ENCODE measurements at regions not wholly inside any gene's neighbourhood (a gene's known extent, or its start where the extent isn't known, plus 50 kb on each side); places are given as distances from the start of the nearest gene placed in this dataset.

- in situ Hi-C loops (cut with MboI; ENCODE audit: low sequenced_read_pairs): no loop called here
These were observed 1199.8 kb upstream of the GJE1 start for GRCh38 chr6:140932909-140933308.

GRCh38 chr6:140931581-140931980 is 1201.1 kb upstream of the GJE1 start:
- in situ Hi-C loops (cut with MboI; ENCODE audit: low sequenced_read_pairs): no loop called here

GRCh38 chr6:140929121-140929520 is 1203.6 kb upstream of the GJE1 start:
- in situ Hi-C loops (cut with MboI; ENCODE audit: low sequenced_read_pairs): no loop called here

GRCh38 chr6:140923048-140923447 is 1209.7 kb upstream of the GJE1 start:
- in situ Hi-C loops (cut with MboI; ENCODE audit: low sequenced_read_pairs): no loop called here

GRCh38 chr6:140921366-140922226 is 1211.1 kb upstream of the GJE1 start:
- in situ Hi-C loops (cut with MboI; ENCODE audit: low sequenced_read_pairs): no loop called here

GRCh38 chr6:140917911-140918310 is 1214.8 kb upstream of the GJE1 start:
- in situ Hi-C loops (cut with MboI; ENCODE audit: low sequenced_read_pairs): no loop called here

- in situ Hi-C loops (cut with MboI; ENCODE audit: low sequenced_read_pairs): no loop called here
These were observed 1217.2 kb upstream of the GJE1 start for GRCh38 chr6:140915551-140915950.

GRCh38 chr6:140915103-140915502 is 1217.6 kb upstream of the GJE1 start:
- in situ Hi-C loops (cut with MboI; ENCODE audit: low sequenced_read_pairs): no loop called here

GRCh38 chr6:140912686-140913085 is 1220.0 kb upstream of the GJE1 start:
- in situ Hi-C loops (cut with MboI; ENCODE audit: low sequenced_read_pairs): no loop called here

GRCh38 chr6:140909625-140910024 is 1223.1 kb upstream of the GJE1 start:
- in situ Hi-C loops (cut with MboI; ENCODE audit: low sequenced_read_pairs): no loop called here

- in situ Hi-C loops (cut with MboI; ENCODE audit: low sequenced_read_pairs): no loop called here
These were observed 1223.6 kb upstream of the GJE1 start for GRCh38 chr6:140909156-140909555.

GRCh38 chr6:140908505-140908904 is 1224.2 kb upstream of the GJE1 start:
- in situ Hi-C loops (cut with MboI; ENCODE audit: low sequenced_read_pairs): no loop called here

- in situ Hi-C loops (cut with MboI; ENCODE audit: low sequenced_read_pairs): no loop called here
These were observed 1225.5 kb upstream of the GJE1 start for GRCh38 chr6:140907235-140907634.

GRCh38 chr6:140905724-140906123 is 1227.0 kb upstream of the GJE1 start:
- in situ Hi-C loops (cut with MboI; ENCODE audit: low sequenced_read_pairs): no loop called here

- in situ Hi-C loops (cut with MboI; ENCODE audit: low sequenced_read_pairs): no loop called here
These were observed 1227.7 kb upstream of the GJE1 start for GRCh38 chr6:140905050-140905449.

GRCh38 chr6:140897804-140898573 is 1234.7 kb upstream of the GJE1 start:
- in situ Hi-C loops (cut with MboI; ENCODE audit: low sequenced_read_pairs): no loop called here

GRCh38 chr6:140897349-140897748 is 1235.4 kb upstream of the GJE1 start:
- in situ Hi-C loops (cut with MboI; ENCODE audit: low sequenced_read_pairs): no loop called here

- in situ Hi-C loops (cut with MboI; ENCODE audit: low sequenced_read_pairs): no loop called here
These were observed 1239.3 kb upstream of the GJE1 start for GRCh38 chr6:140893432-140893831.

- in situ Hi-C loops (cut with MboI; ENCODE audit: low sequenced_read_pairs): no loop called here
These were observed 1252.8 kb upstream of the GJE1 start for GRCh38 chr6:140879946-140880345.

- in situ Hi-C loops (cut with MboI; ENCODE audit: low sequenced_read_pairs): no loop called here
These were observed 1258.7 kb upstream of the GJE1 start for GRCh38 chr6:140874066-140874465.

- in situ Hi-C loops (cut with MboI; ENCODE audit: low sequenced_read_pairs): no loop called here
These were observed 1259.8 kb upstream of the GJE1 start for GRCh38 chr6:140872885-140873284.

- in situ Hi-C loops (cut with MboI; ENCODE audit: low sequenced_read_pairs): no loop called here
These were observed 1260.8 kb upstream of the GJE1 start for GRCh38 chr6:140871911-140872310.
